Stomach (tissue), 8 donors: ENCODE measurements at regions not wholly inside any gene's neighbourhood (a gene's known extent, or its start where the extent isn't known, plus 50 kb on each side); places are given as distances from the start of the nearest gene placed in this dataset.

ENCODE experiments used
- DNase-seq, 2 donors: peaks; one replicate each; pipeline versions ENCODE4 v3.0.0 to v3.0.0-alpha.2; 2013 to 2019
- H3K27ac ChIP-seq, 5 donors: fragments of 200-600 bp in 4 of 5; sonication (generic) in 4 of 5; one replicate each; pipeline ENCODE4 v1.5.1; 2013 to 2019; ENCODE audit warnings: mild to moderate bottlenecking in 1 of 5, moderate library complexity in 1 of 5
- H3K27me3 ChIP-seq, 3 donors: fragments of 200-600 bp; sonication (generic); one replicate each; pipeline ENCODE4 v1.5.1; 2017 to 2019; ENCODE audit warnings: mixed run types in 1 of 3
- H3K36me3 ChIP-seq, 4 donors: fragments of 200-600 bp; sonication (generic); 1 replicate in 3 of 4; 2 replicates in 1 of 4; pipeline ENCODE4 v1.5.1; 2016 to 2019
- H3K4me1 ChIP-seq, 4 donors: fragments of 200-600 bp; sonication (generic); one replicate each; pipeline ENCODE4 v1.5.1; 2016 to 2019
- H3K4me3 ChIP-seq, 4 donors: fragments of 200-600 bp; sonication (generic) in 3 of 4; one replicate each; pipeline ENCODE4 v1.5.1; 2016 to 2019; ENCODE audit warnings: mild to moderate bottlenecking in 1 of 4
- H3K9me3 ChIP-seq, 4 donors: fragments of 200-600 bp; sonication (generic); one replicate each; pipeline ENCODE4 v1.5.1; 2016 to 2019
- CTCF ChIP-seq, 7 experiments: fragments of 450-650 bp in 4 of 7; fragments of 200-600 bp in 3 of 7; sonication (generic) in 3 of 7; IDR thresholded peaks; one replicate each; pipeline ENCODE4 v1.5.1; 2016 to 2019; ENCODE audit warnings: antibody characterized with exemption in 7 of 7, control low read depth in 2 of 7, mild to moderate bottlenecking in 1 of 7
- EP300 ChIP-seq: sonication (generic); formaldehyde crosslinking; IDR thresholded peaks from one replicate; pipeline ENCODE4 v1.6.1; 2017; ENCODE audit warnings: antibody characterized with exemption
- POLR2A ChIP-seq, 4 donors: fragments of 450-650 bp; IDR thresholded peaks; one replicate each; pipeline ENCODE4 v1.6.1; 2016; ENCODE audit warnings: antibody characterized with exemption in 4 of 4, control low read depth in 2 of 4, mild to moderate bottlenecking in 1 of 4, moderate library complexity in 1 of 4
- POLR2AphosphoS5 ChIP-seq, 3 donors: sonication (generic); formaldehyde crosslinking; IDR thresholded peaks; one replicate each; pipeline ENCODE4 v1.6.1; 2016; ENCODE audit warnings: antibody characterized with exemption in 3 of 3
- WGBS, 5 donors: extraction: QIAGEN DNeasy Blood & Tissue Kit in 3 of 5; methylation state at CpG; one replicate each; pipeline versions ENCODE4 v1.1.5 to v1.1.7; 2013 to 2018; 5-methylcytosine and 5-hydroxymethylcytosine counted together
- intact Hi-C: fragments of 100-400 bp; cut with DNase I; formaldehyde crosslinking; loops from one replicate; pipeline ENCODE4 v1.15.1; 2023; ENCODE audit warnings: low total_unique reads
- donor health status: healthy with polysubstance abuse.
- donor health status: Bipolar disorder and iron deficiency.
- donor health status: healthy.

GRCh38 chr2:83650161-83650560, 808.9 kb downstream of the SUCLG1 start:
- no peak overlapping the region for H3K27ac ChIP-seq
- 56 to 77% (median 70%) methylated on average over 2 of the region's 2 CpGs for WGBS, 5 donors

GRCh38 chr2:83640506-83640905, 818.6 kb downstream of the SUCLG1 start:
- Histone ChIP-seq H3K4me3 (no peak overlapping the region), H3K27me3 (no peaks in the 10 kb centered on the region), H3K9me3 (no peaks in the 10 kb centered on the region), H3K27ac (no peak overlapping the region), H3K4me1 (no peaks in the 10 kb centered on the region), H3K36me3 (no peaks in the 10 kb centered on the region)
- no peak for DNase-seq
- intact Hi-C loops, result no loop called here
- TF ChIP-seq POLR2AphosphoS5 (IDR thresholded peaks at IDR 0.05) (no peak), POLR2A (IDR thresholded peaks at IDR 0.05) (no peak), EP300 (no peak), CTCF (IDR thresholded peaks at IDR 0.05) (no peak)

More at GRCh38 chr2:83650161-83650560, 808.9 kb downstream of the SUCLG1 start:
- Histone ChIP-seq H3K4me1 (no peaks in the 10 kb centered on the region), H3K27me3 (no peaks in the 10 kb centered on the region), H3K36me3 (no peaks in the 10 kb centered on the region), H3K9me3 (no peaks in the 10 kb centered on the region), H3K4me3 (no peak overlapping the region)
- no peak for DNase-seq
- no peak for TF ChIP-seq POLR2A (IDR thresholded peaks at IDR 0.05)
- intact Hi-C loops, result no loop called here

GRCh38 chr2:83633423-83633822, 825.7 kb downstream of the SUCLG1 start:
- H3K36me3 ChIP-seq, result no peaks in the 10 kb centered on the region
- WGBS, 5 donors, result 39 to 64% (median 56%) methylated on average over 2 of the region's 2 CpGs
- H3K27me3 ChIP-seq, result no peaks in the 10 kb centered on the region
- TF ChIP-seq EP300, result no peak
- TF ChIP-seq POLR2AphosphoS5 (IDR thresholded peaks at IDR 0.05), result no peak
- no peak for TF ChIP-seq CTCF (IDR thresholded peaks at IDR 0.05)
- TF ChIP-seq POLR2A (IDR thresholded peaks at IDR 0.05), result no peak
- no peaks in the 10 kb centered on the region for H3K4me1 ChIP-seq
- intact Hi-C loops, result no loop called here
- no peaks in the 10 kb centered on the region for H3K9me3 ChIP-seq
- H3K4me3 ChIP-seq, result no peak overlapping the region
- H3K27ac ChIP-seq, result no peak overlapping the region
- DNase-seq, result no peak

GRCh38 chr2:83630351-83630750, 828.7 kb downstream of the SUCLG1 start:
- Histone ChIP-seq H3K27ac (no peak overlapping the region), H3K27me3 (no peaks in the 10 kb centered on the region), H3K9me3 (no peaks in the 10 kb centered on the region), H3K4me1 (no peaks in the 10 kb centered on the region), H3K36me3 (no peaks in the 10 kb centered on the region), H3K4me3 (no peak overlapping the region)
- 78 to 86% (median 81%) methylated on average over 2 of the region's 2 CpGs for WGBS, 5 donors
- no peak for DNase-seq
- TF ChIP-seq CTCF (IDR thresholded peaks at IDR 0.05) (no peak), POLR2A (IDR thresholded peaks at IDR 0.05) (no peak), POLR2AphosphoS5 (IDR thresholded peaks at IDR 0.05) (no peak), EP300 (no peak)
- intact Hi-C loops, result no loop called here

- DNase-seq, result no peak
- WGBS, 5 donors, result 83 to 88% (median 85%) methylated on average over 4 of the region's 4 CpGs
- intact Hi-C loops, result no loop called here
- H3K27me3 ChIP-seq, result no peaks in the 10 kb centered on the region
- no peaks in the 10 kb centered on the region for H3K4me1 ChIP-seq
- no peak overlapping the region for H3K27ac ChIP-seq
- TF ChIP-seq POLR2A (IDR thresholded peaks at IDR 0.05) (no peak), EP300 (no peak), POLR2AphosphoS5 (IDR thresholded peaks at IDR 0.05) (no peak), CTCF (IDR thresholded peaks at IDR 0.05) (no peak)
- no peak overlapping the region for H3K4me3 ChIP-seq
- H3K9me3 ChIP-seq, result peaks cover 0 to 23% (median 0%) of the 10 kb centered on the region in 4 donors
- H3K36me3 ChIP-seq, result no peaks in the 10 kb centered on the region
Measured at GRCh38 chr2:83615511-83615910, 843.6 kb downstream of the SUCLG1 start.
